HAP-1 (cell line): ENCODE measurements at regions not wholly inside any gene's neighbourhood (a gene's known extent, or its start where the extent isn't known, plus 50 kb on each side); places are given as distances from the start of the nearest gene placed in this dataset.

Experiments
- DNase-seq, 2 experiments: peaks; one replicate each; pipeline ENCODE4 v3.0.0-alpha.2; 2016 to 2020; ENCODE audit warnings: low spot score in 2 of 2
- H3K27me3 ChIP-seq: fragments of 250-450 bp; sonication (Bioruptor Pico); 2 replicates; pipeline ENCODE4 v1.5.1; 2020; ENCODE audit warnings: low read depth, mild to moderate bottlenecking, moderate library complexity
- H3K36me3 ChIP-seq: fragments of 250-450 bp; sonication (Bioruptor Pico); replicated peaks from 2 replicates; pipeline ENCODE4 v1.5.1; 2020; ENCODE audit warnings: mild to moderate bottlenecking
- H3K4me1 ChIP-seq: fragments of 250-450 bp; sonication (Bioruptor Pico); 2 replicates; pipeline ENCODE4 v1.5.1; 2020; ENCODE audit warnings: mild to moderate bottlenecking
- H3K4me3 ChIP-seq: fragments of 250-450 bp; sonication (Bioruptor Pico); 2 replicates; pipeline ENCODE4 v1.5.1; 2020; ENCODE audit warnings: mild to moderate bottlenecking, moderate library complexity
- H3K9me3 ChIP-seq: fragments of 250-450 bp; sonication (Bioruptor Pico); 2 replicates; pipeline ENCODE4 v1.5.1; 2020; ENCODE audit warnings: mild to moderate bottlenecking, moderate library complexity
- in situ Hi-C: fragments of 300-500 bp; cut with MboI; formaldehyde crosslinking; loops from 3 replicates; pipeline ENCODE4 v1.14.3; 2020; ENCODE audit warnings: low sequenced_read_pairs, inconsistent platforms, mixed read lengths

- in situ Hi-C loops = no loop called here
- Histone ChIP-seq H3K9me3 (no peaks in the 10 kb centered on the region), H3K36me3 (no peaks in the 10 kb centered on the region), H3K4me3 (no peak overlapping the region), H3K27me3 (peaks cover 7% of the 10 kb centered on the region; the same call in 1 of the 2 replicates), H3K4me1 (peaks cover 6% of the 10 kb centered on the region)
- no peak for DNase-seq
These were observed 138.0 kb upstream of the CCN2 start for GRCh38 chr6:132089173-132089572.

GRCh38 chr6:132088150-132088549 is 137.0 kb upstream of the CCN2 start:
- Histone ChIP-seq H3K4me3 (no peak overlapping the region), H3K4me1 (peaks cover 6% of the 10 kb centered on the region), H3K9me3 (no peaks in the 10 kb centered on the region), H3K36me3 (no peaks in the 10 kb centered on the region), H3K27me3 (peaks cover 7% of the 10 kb centered on the region; the same call in 1 of the 2 replicates)
- in situ Hi-C loops = no loop called here
- no peak for DNase-seq

- Histone ChIP-seq H3K9me3 (no peaks in the 10 kb centered on the region), H3K36me3 (no peaks in the 10 kb centered on the region)
These were observed 136.2 kb upstream of the CCN2 start for GRCh38 chr6:132087391-132087790.

GRCh38 chr6:132085731-132086130 is 134.6 kb upstream of the CCN2 start:
- 0 out of 2 replicates have a peak, but pooled peaks cover 3% of the 10 kb centered on the region for H3K27me3 ChIP-seq
- H3K36me3 ChIP-seq = no peaks in the 10 kb centered on the region
- in situ Hi-C loops = no loop called here
- H3K9me3 ChIP-seq = no peaks in the 10 kb centered on the region
- peaks cover 6% of the 10 kb centered on the region for H3K4me1 ChIP-seq
- DNase-seq = no peak
- no peak overlapping the region for H3K4me3 ChIP-seq

More at GRCh38 chr6:132087391-132087790, 136.2 kb upstream of the CCN2 start:
- Histone ChIP-seq H3K27me3 (peaks cover 7% of the 10 kb centered on the region; the same call in 1 of the 2 replicates), H3K4me3 (no peak overlapping the region), H3K4me1 (peaks cover 6% of the 10 kb centered on the region)
- no peak for DNase-seq
- in situ Hi-C loops = no loop called here

- no peak for DNase-seq
- Histone ChIP-seq H3K9me3 (no peaks in the 10 kb centered on the region), H3K27me3 (no peaks in the 10 kb centered on the region), H3K4me3 (no peak overlapping the region), H3K4me1 (peaks cover 6% of the 10 kb centered on the region), H3K36me3 (no peaks in the 10 kb centered on the region)
- in situ Hi-C loops = no loop called here
These were observed 133.8 kb upstream of the CCN2 start for GRCh38 chr6:132084811-132085509.

GRCh38 chr6:132082421-132082820 is 131.2 kb upstream of the CCN2 start:
- in situ Hi-C loops = no loop called here
- Histone ChIP-seq H3K4me3 (no peak overlapping the region), H3K9me3 (no peaks in the 10 kb centered on the region), H3K4me1 (peaks cover 4% of the 10 kb centered on the region), H3K27me3 (no peaks in the 10 kb centered on the region), H3K36me3 (no peaks in the 10 kb centered on the region)
- no peak for DNase-seq

GRCh38 chr6:132081338-132081737 is 130.2 kb upstream of the CCN2 start:
- no peaks in the 10 kb centered on the region for H3K4me1 ChIP-seq
- H3K4me3 ChIP-seq = no peak overlapping the region
- no peak for DNase-seq
- H3K27me3 ChIP-seq = no peaks in the 10 kb centered on the region
- in situ Hi-C loops = no loop called here
- no peaks in the 10 kb centered on the region for H3K36me3 ChIP-seq
- no peaks in the 10 kb centered on the region for H3K9me3 ChIP-seq

- no peaks in the 10 kb centered on the region for H3K36me3 ChIP-seq
- no peaks in the 10 kb centered on the region for H3K9me3 ChIP-seq
- H3K27me3 ChIP-seq = no peaks in the 10 kb centered on the region
- no peaks in the 10 kb centered on the region for H3K4me1 ChIP-seq
- H3K4me3 ChIP-seq = no peak overlapping the region
- DNase-seq = no peak
- in situ Hi-C loops = no loop called here
These were observed 128.1 kb upstream of the CCN2 start for GRCh38 chr6:132079286-132079685.

GRCh38 chr6:132076452-132076851 is 125.3 kb upstream of the CCN2 start:
- Histone ChIP-seq H3K27me3 (no peaks in the 10 kb centered on the region), H3K4me3 (no peak overlapping the region), H3K36me3 (no peaks in the 10 kb centered on the region), H3K9me3 (no peaks in the 10 kb centered on the region), H3K4me1 (peaks cover 7% of the 10 kb centered on the region; the same call in 1 of the 2 replicates)
- DNase-seq = no peak
- in situ Hi-C loops = no loop called here

GRCh38 chr6:132072831-132073230 is 121.7 kb upstream of the CCN2 start:
- H3K36me3 ChIP-seq = no peaks in the 10 kb centered on the region
- H3K4me1 ChIP-seq = peaks cover 16% of the 10 kb centered on the region
- H3K4me3 ChIP-seq = no peak overlapping the region
- no peaks in the 10 kb centered on the region for H3K9me3 ChIP-seq
- in situ Hi-C loops = no loop called here
- H3K27me3 ChIP-seq = no peaks in the 10 kb centered on the region
- no peak for DNase-seq

GRCh38 chr6:132072271-132072670 is 121.1 kb upstream of the CCN2 start:
- Histone ChIP-seq H3K27me3 (no peaks in the 10 kb centered on the region), H3K9me3 (no peaks in the 10 kb centered on the region), H3K4me3 (no peak overlapping the region), H3K4me1 (peaks cover 16% of the 10 kb centered on the region), H3K36me3 (no peaks in the 10 kb centered on the region)
- DNase-seq = no peak
- in situ Hi-C loops = no loop called here

GRCh38 chr6:132070356-132070755 is 119.2 kb upstream of the CCN2 start:
- peak; percentile 36 to 72 for DNase-seq
- no peaks in the 10 kb centered on the region for H3K9me3 ChIP-seq
- H3K27me3 ChIP-seq = no peaks in the 10 kb centered on the region
- H3K4me1 ChIP-seq = peaks cover 16% of the 10 kb centered on the region
- no peak overlapping the region for H3K4me3 ChIP-seq
- H3K36me3 ChIP-seq = no peaks in the 10 kb centered on the region
- in situ Hi-C loops = no loop called here

- no peak overlapping the region for H3K4me3 ChIP-seq
- peaks cover 16% of the 10 kb centered on the region for H3K4me1 ChIP-seq
- no peaks in the 10 kb centered on the region for H3K27me3 ChIP-seq
- in situ Hi-C loops = no loop called here
- H3K9me3 ChIP-seq = no peaks in the 10 kb centered on the region
- no peaks in the 10 kb centered on the region for H3K36me3 ChIP-seq
- DNase-seq = no peak
These were observed 117.6 kb upstream of the CCN2 start for GRCh38 chr6:132068766-132069165.

GRCh38 chr6:132067286-132067685 is 116.1 kb upstream of the CCN2 start:
- no peaks in the 10 kb centered on the region for H3K9me3 ChIP-seq
- H3K36me3 ChIP-seq = no peaks in the 10 kb centered on the region
- no peak for DNase-seq
- no peaks in the 10 kb centered on the region for H3K27me3 ChIP-seq
- no peak overlapping the region for H3K4me3 ChIP-seq
- peaks cover 16% of the 10 kb centered on the region for H3K4me1 ChIP-seq
- in situ Hi-C loops = no loop called here

GRCh38 chr6:132065556-132065955 is 114.4 kb upstream of the CCN2 start:
- Histone ChIP-seq H3K9me3 (no peaks in the 10 kb centered on the region), H3K27me3 (no peaks in the 10 kb centered on the region), H3K36me3 (no peaks in the 10 kb centered on the region), H3K4me3 (no peak overlapping the region), H3K4me1 (peaks cover 5% of the 10 kb centered on the region)
- in situ Hi-C loops = no loop called here
- no peak for DNase-seq
